ENCODE measurements at regions not wholly inside any gene's neighbourhood (a gene's known extent, or its start where the extent isn't known, plus 50 kb on each side); places are given as distances from the start of the nearest gene placed in this dataset.
"Not testable (repeated sequence)": the region's sequence is repeated elsewhere in the genome, so short reads cannot be mapped to it uniquely, and the experiment has no call there.

GRCh38 chr12:47610686-47611252 lies 95.1 kb downstream of the RPAP3 start:
- WGBS, 2 donors: 90 to 96% methylated on average over 1 of the region's 1 CpG
- Histone ChIP-seq H3K36me3 (ENCODE audit: control insufficient read depth in 2 of 2, insufficient read depth in 2 of 2, low read length in 1 of 2) (no peaks in the 10 kb centered on the region), H3K27me3 (ENCODE audit: control insufficient read depth in 1 of 2, insufficient read depth in 2 of 2, low read length in 2 of 2) (no peaks in the 10 kb centered on the region), H3K9me3 (ENCODE audit: control insufficient read depth in 2 of 2, insufficient read depth in 1 of 2, low read depth in 1 of 2, low read length in 1 of 2) (peaks cover 3 to 10% of the 10 kb centered on the region in 2 donors), H3K27ac (ENCODE audit: low read depth in 2 of 2, low read length in 1 of 2) (no peak overlapping the region), H3K4me1 (ENCODE audit: control insufficient read depth in 2 of 2, insufficient read depth in 2 of 2, low read length in 1 of 2) (no peaks in the 10 kb centered on the region), H3K4me3 (ENCODE audit: low read depth in 1 of 2, low read length in 2 of 2) (no peak overlapping the region)

- H3K36me3 ChIP-seq (ENCODE audit: control insufficient read depth in 2 of 2, insufficient read depth in 2 of 2, low read length in 1 of 2): no peaks in the 10 kb centered on the region
- no peaks in the 10 kb centered on the region for H3K27me3 ChIP-seq (ENCODE audit: control insufficient read depth in 1 of 2, insufficient read depth in 2 of 2, low read length in 2 of 2)
- H3K27ac ChIP-seq (ENCODE audit: low read depth in 2 of 2, low read length in 1 of 2): no peak overlapping the region
- H3K4me1 ChIP-seq (ENCODE audit: control insufficient read depth in 2 of 2, insufficient read depth in 2 of 2, low read length in 1 of 2): no peaks in the 10 kb centered on the region
- WGBS, 2 donors: 91 to 95% methylated on average over 3 of the region's 3 CpGs
- H3K9me3 ChIP-seq (ENCODE audit: control insufficient read depth in 2 of 2, insufficient read depth in 1 of 2, low read depth in 1 of 2, low read length in 1 of 2): peaks cover 3 to 10% of the 10 kb centered on the region in 2 donors
- no peak overlapping the region for H3K4me3 ChIP-seq (ENCODE audit: low read depth in 1 of 2, low read length in 2 of 2)
Measured at GRCh38 chr12:47609806-47610205, 96.0 kb downstream of the RPAP3 start.

- not testable (repeated sequence) for H3K4me3 ChIP-seq (ENCODE audit: low read depth in 1 of 2, low read length in 2 of 2); H3K27me3 ChIP-seq (ENCODE audit: control insufficient read depth in 1 of 2, insufficient read depth in 2 of 2, low read length in 2 of 2); H3K27ac ChIP-seq (ENCODE audit: low read depth in 2 of 2, low read length in 1 of 2); H3K36me3 ChIP-seq (ENCODE audit: control insufficient read depth in 2 of 2, insufficient read depth in 2 of 2, low read length in 1 of 2); H3K4me1 ChIP-seq (ENCODE audit: control insufficient read depth in 2 of 2, insufficient read depth in 2 of 2, low read length in 1 of 2)
- peaks cover 0 to 10% of the 10 kb centered on the region in 2 donors for H3K9me3 ChIP-seq (ENCODE audit: control insufficient read depth in 2 of 2, insufficient read depth in 1 of 2, low read depth in 1 of 2, low read length in 1 of 2)
- 81 to 84% methylated on average over 4 of the region's 4 CpGs for WGBS, 2 donors
Measured at GRCh38 chr12:47608671-47609070, 97.2 kb downstream of the RPAP3 start.

GRCh38 chr12:47604221-47604873 lies 101.5 kb downstream of the RPAP3 start:
- no peaks in the 10 kb centered on the region for H3K4me1 ChIP-seq (ENCODE audit: control insufficient read depth in 2 of 2, insufficient read depth in 2 of 2, low read length in 1 of 2)
- 96 to 98% methylated on average over 1 of the region's 1 CpG for WGBS, 2 donors
- H3K27ac ChIP-seq (ENCODE audit: low read depth in 2 of 2, low read length in 1 of 2): no peak overlapping the region
- H3K27me3 ChIP-seq (ENCODE audit: control insufficient read depth in 1 of 2, insufficient read depth in 2 of 2, low read length in 2 of 2): no peaks in the 10 kb centered on the region
- H3K4me3 ChIP-seq (ENCODE audit: low read depth in 1 of 2, low read length in 2 of 2): no peak overlapping the region
- H3K36me3 ChIP-seq (ENCODE audit: control insufficient read depth in 2 of 2, insufficient read depth in 2 of 2, low read length in 1 of 2): no peaks in the 10 kb centered on the region
- peaks cover 0 to 4% of the 10 kb centered on the region in 2 donors for H3K9me3 ChIP-seq (ENCODE audit: control insufficient read depth in 2 of 2, insufficient read depth in 1 of 2, low read depth in 1 of 2, low read length in 1 of 2)

GRCh38 chr12:47602949-47603558 lies 102.8 kb downstream of the RPAP3 start:
- Histone ChIP-seq H3K4me1 (ENCODE audit: control insufficient read depth in 2 of 2, insufficient read depth in 2 of 2, low read length in 1 of 2) (no peaks in the 10 kb centered on the region), H3K4me3 (ENCODE audit: low read depth in 1 of 2, low read length in 2 of 2) (no peak overlapping the region), H3K27ac (ENCODE audit: low read depth in 2 of 2, low read length in 1 of 2) (no peak overlapping the region), H3K9me3 (ENCODE audit: control insufficient read depth in 2 of 2, insufficient read depth in 1 of 2, low read depth in 1 of 2, low read length in 1 of 2) (peaks cover 0 to 4% of the 10 kb centered on the region in 2 donors), H3K27me3 (ENCODE audit: control insufficient read depth in 1 of 2, insufficient read depth in 2 of 2, low read length in 2 of 2) (no peaks in the 10 kb centered on the region), H3K36me3 (ENCODE audit: control insufficient read depth in 2 of 2, insufficient read depth in 2 of 2, low read length in 1 of 2) (no peaks in the 10 kb centered on the region)
- whole genome bisulfite sequencing, 2 donors: 82% methylated on average over 11 of the region's 11 CpGs

GRCh38 chr12:47602325-47602724 lies 103.5 kb downstream of the RPAP3 start:
- Histone ChIP-seq H3K27me3 (ENCODE audit: control insufficient read depth in 1 of 2, insufficient read depth in 2 of 2, low read length in 2 of 2) (no peaks in the 10 kb centered on the region), H3K9me3 (ENCODE audit: control insufficient read depth in 2 of 2, insufficient read depth in 1 of 2, low read depth in 1 of 2, low read length in 1 of 2) (peaks cover 0 to 3% of the 10 kb centered on the region in 2 donors), H3K27ac (ENCODE audit: low read depth in 2 of 2, low read length in 1 of 2) (no peak overlapping the region), H3K4me3 (ENCODE audit: low read depth in 1 of 2, low read length in 2 of 2) (no peak overlapping the region), H3K36me3 (ENCODE audit: control insufficient read depth in 2 of 2, insufficient read depth in 2 of 2, low read length in 1 of 2) (no peaks in the 10 kb centered on the region), H3K4me1 (ENCODE audit: control insufficient read depth in 2 of 2, insufficient read depth in 2 of 2, low read length in 1 of 2) (no peaks in the 10 kb centered on the region)
- 79 to 83% methylated on average over 1 of the region's 1 CpG for WGBS, 2 donors

- no peaks in the 10 kb centered on the region for H3K36me3 ChIP-seq (ENCODE audit: control insufficient read depth in 2 of 2, insufficient read depth in 2 of 2, low read length in 1 of 2)
- H3K9me3 ChIP-seq (ENCODE audit: control insufficient read depth in 2 of 2, insufficient read depth in 1 of 2, low read depth in 1 of 2, low read length in 1 of 2): no peaks in the 10 kb centered on the region
- no peaks in the 10 kb centered on the region for H3K4me1 ChIP-seq (ENCODE audit: control insufficient read depth in 2 of 2, insufficient read depth in 2 of 2, low read length in 1 of 2)
- H3K4me3 ChIP-seq (ENCODE audit: low read depth in 1 of 2, low read length in 2 of 2): no peak overlapping the region
- no peaks in the 10 kb centered on the region for H3K27me3 ChIP-seq (ENCODE audit: control insufficient read depth in 1 of 2, insufficient read depth in 2 of 2, low read length in 2 of 2)
- H3K27ac ChIP-seq (ENCODE audit: low read depth in 2 of 2, low read length in 1 of 2): no peak overlapping the region
Measured at GRCh38 chr12:47601071-47601470, 104.8 kb downstream of the RPAP3 start.

- H3K36me3 ChIP-seq (ENCODE audit: control insufficient read depth in 2 of 2, insufficient read depth in 2 of 2, low read length in 1 of 2): no peaks in the 10 kb centered on the region
- no peaks in the 10 kb centered on the region for H3K4me1 ChIP-seq (ENCODE audit: control insufficient read depth in 2 of 2, insufficient read depth in 2 of 2, low read length in 1 of 2)
- no peaks in the 10 kb centered on the region for H3K27me3 ChIP-seq (ENCODE audit: control insufficient read depth in 1 of 2, insufficient read depth in 2 of 2, low read length in 2 of 2)
- H3K27ac ChIP-seq (ENCODE audit: low read depth in 2 of 2, low read length in 1 of 2): no peak overlapping the region
- no peaks in the 10 kb centered on the region for H3K9me3 ChIP-seq (ENCODE audit: control insufficient read depth in 2 of 2, insufficient read depth in 1 of 2, low read depth in 1 of 2, low read length in 1 of 2)
- no peak overlapping the region for H3K4me3 ChIP-seq (ENCODE audit: low read depth in 1 of 2, low read length in 2 of 2)
- 53 to 61% methylated on average over 4 of the region's 4 CpGs for WGBS, 2 donors
Measured at GRCh38 chr12:47591795-47592194, 114.0 kb downstream of the RPAP3 start.

- H3K27ac ChIP-seq (ENCODE audit: low read depth in 2 of 2, low read length in 1 of 2): no peak overlapping the region
- WGBS, 2 donors: 38 to 42% methylated on average over 4 of the region's 4 CpGs
Measured at GRCh38 chr12:47591361-47591791, 114.5 kb downstream of the RPAP3 start.

More at GRCh38 chr12:47591361-47591791, 114.5 kb downstream of the RPAP3 start:
- Histone ChIP-seq H3K9me3 (ENCODE audit: control insufficient read depth in 2 of 2, insufficient read depth in 1 of 2, low read depth in 1 of 2, low read length in 1 of 2) (no peaks in the 10 kb centered on the region), H3K27me3 (ENCODE audit: control insufficient read depth in 1 of 2, insufficient read depth in 2 of 2, low read length in 2 of 2) (no peaks in the 10 kb centered on the region), H3K4me1 (ENCODE audit: control insufficient read depth in 2 of 2, insufficient read depth in 2 of 2, low read length in 1 of 2) (no peaks in the 10 kb centered on the region), H3K36me3 (ENCODE audit: control insufficient read depth in 2 of 2, insufficient read depth in 2 of 2, low read length in 1 of 2) (no peaks in the 10 kb centered on the region), H3K4me3 (ENCODE audit: low read depth in 1 of 2, low read length in 2 of 2) (no peak overlapping the region)
